Nephron (organoid): ENCODE measurements at regions not wholly inside any gene's neighbourhood (a gene's known extent, or its start where the extent isn't known, plus 50 kb on each side); places are given as distances from the start of the nearest gene placed in this dataset.
A peak's percentile ranks its signal among the peaks of the same experiment; 100 is the strongest.

ENCODE experiments used
- H3K27ac Mint-ChIP-seq, 3 experiments: 2 replicates each; pipeline ENCODE4 v1.8.0; 2020; ENCODE audit warnings: mixed read lengths in 3 of 3, mild to moderate bottlenecking in 2 of 3, moderate library complexity in 1 of 3
- H3K27me3 Mint-ChIP-seq: 2 replicates; pipeline ENCODE4 v1.8.0; 2021; ENCODE audit warnings: low read depth, mild to moderate bottlenecking, moderate library complexity, mixed read lengths
- H3K36me3 Mint-ChIP-seq: 2 replicates; pipeline ENCODE4 v1.8.0; 2020; ENCODE audit warnings: low read depth, mixed read lengths
- H3K4me1 Mint-ChIP-seq: 2 replicates; pipeline ENCODE4 v1.8.0; 2020; ENCODE audit warnings: mixed read lengths
- H3K4me3 Mint-ChIP-seq, 3 experiments: 2 replicates each; pipeline ENCODE4 v1.8.0; 2020; ENCODE audit warnings: mild to moderate bottlenecking in 3 of 3, mixed read lengths in 3 of 3, moderate library complexity in 2 of 3
- H3K9me3 Mint-ChIP-seq: 2 replicates; pipeline ENCODE4 v1.8.0; 2020; ENCODE audit warnings: mixed read lengths
- CTCF ChIP-seq, 3 experiments: fragments of 200-600 bp; sonication (generic); IDR thresholded peaks; one replicate each; pipeline ENCODE4 v1.5.0; 2021; ENCODE audit warnings: antibody characterized with exemption in 3 of 3; ENCODE audit not compliant: unreplicated experiment in 3 of 3

- Mint-ChIP-seq H3K27me3 (peaks cover 3% of the 10 kb centered on the region), H3K36me3 (no peaks in the 10 kb centered on the region), H3K4me3 (no peak overlapping the region), H3K27ac (no peak overlapping the region), H3K9me3 (peaks cover 16% of the 10 kb centered on the region), H3K4me1 (no peaks in the 10 kb centered on the region)
- no peak for TF ChIP-seq CTCF (IDR thresholded peaks at IDR 0.05; ENCODE audit: unreplicated experiment in 3 of 3)
These were observed 2221.9 kb upstream of the RAG2 start for GRCh38 chr11:38819981-38820380.

GRCh38 chr11:38818720-38819119, 2220.7 kb upstream of the RAG2 start:
- Mint-ChIP-seq H3K36me3 (no peaks in the 10 kb centered on the region), H3K4me1 (no peaks in the 10 kb centered on the region), H3K27me3 (no peaks in the 10 kb centered on the region), H3K9me3 (peaks cover 9% of the 10 kb centered on the region), H3K27ac (no peak overlapping the region), H3K4me3 (no peak overlapping the region)
- TF ChIP-seq CTCF (IDR thresholded peaks at IDR 0.05; ENCODE audit: unreplicated experiment in 3 of 3), result no peak

- H3K4me1 Mint-ChIP-seq, result no peaks in the 10 kb centered on the region
- no peak overlapping the region for H3K4me3 Mint-ChIP-seq
- TF ChIP-seq CTCF (IDR thresholded peaks at IDR 0.05; ENCODE audit: unreplicated experiment in 3 of 3), result no peak
- H3K27me3 Mint-ChIP-seq, result no peaks in the 10 kb centered on the region
- no peak overlapping the region for H3K27ac Mint-ChIP-seq
- H3K36me3 Mint-ChIP-seq, result no peaks in the 10 kb centered on the region
- peaks cover 14% of the 10 kb centered on the region for H3K9me3 Mint-ChIP-seq
These were observed 2216.6 kb upstream of the RAG2 start for GRCh38 chr11:38814670-38815069.

GRCh38 chr11:38809521-38809920, 2211.5 kb upstream of the RAG2 start:
- Mint-ChIP-seq H3K27me3 (no peaks in the 10 kb centered on the region), H3K4me3 (no peak overlapping the region), H3K27ac (no peak overlapping the region), H3K36me3 (no peaks in the 10 kb centered on the region), H3K4me1 (peaks cover 5% of the 10 kb centered on the region), H3K9me3 (peaks cover 14% of the 10 kb centered on the region)
- TF ChIP-seq CTCF (IDR thresholded peaks at IDR 0.05; ENCODE audit: unreplicated experiment in 3 of 3), result no peak

- no peak overlapping the region for H3K4me3 Mint-ChIP-seq
- TF ChIP-seq CTCF (IDR thresholded peaks at IDR 0.05; ENCODE audit: unreplicated experiment in 3 of 3), result no peak
- no peaks in the 10 kb centered on the region for H3K27me3 Mint-ChIP-seq
These were observed 2198.2 kb upstream of the RAG2 start for GRCh38 chr11:38796281-38796680.

GRCh38 chr11:38795027-38795426, 2197.0 kb upstream of the RAG2 start:
- Mint-ChIP-seq H3K4me3 (no peak overlapping the region), H3K27ac (no peak overlapping the region), H3K9me3 (peaks cover 8% of the 10 kb centered on the region), H3K4me1 (no peaks in the 10 kb centered on the region), H3K36me3 (no peaks in the 10 kb centered on the region), H3K27me3 (no peaks in the 10 kb centered on the region)
- TF ChIP-seq CTCF (IDR thresholded peaks at IDR 0.05; ENCODE audit: unreplicated experiment in 3 of 3), result no peak

More at GRCh38 chr11:38796281-38796680, 2198.2 kb upstream of the RAG2 start:
- peaks cover 8% of the 10 kb centered on the region for H3K9me3 Mint-ChIP-seq
- H3K36me3 Mint-ChIP-seq, result no peaks in the 10 kb centered on the region
- H3K27ac Mint-ChIP-seq, result peak overlapping the region in 2 of 3 experiments; percentile 20 to 65
- H3K4me1 Mint-ChIP-seq, result no peaks in the 10 kb centered on the region
